SKM-1 treated with dmso at 0.1 percent for 144 hours (cell line): ENCODE measurements at regions not wholly inside any gene's neighbourhood (a gene's known extent, or its start where the extent isn't known, plus 50 kb on each side); places are given as distances from the start of the nearest gene placed in this dataset.

Experiments used
- DNase-seq: peaks from one replicate; lab custom pipeline; 2025; ENCODE audit not compliant: unreplicated experiment; lab: John Stamatoyannopoulos, UW

DNA sequence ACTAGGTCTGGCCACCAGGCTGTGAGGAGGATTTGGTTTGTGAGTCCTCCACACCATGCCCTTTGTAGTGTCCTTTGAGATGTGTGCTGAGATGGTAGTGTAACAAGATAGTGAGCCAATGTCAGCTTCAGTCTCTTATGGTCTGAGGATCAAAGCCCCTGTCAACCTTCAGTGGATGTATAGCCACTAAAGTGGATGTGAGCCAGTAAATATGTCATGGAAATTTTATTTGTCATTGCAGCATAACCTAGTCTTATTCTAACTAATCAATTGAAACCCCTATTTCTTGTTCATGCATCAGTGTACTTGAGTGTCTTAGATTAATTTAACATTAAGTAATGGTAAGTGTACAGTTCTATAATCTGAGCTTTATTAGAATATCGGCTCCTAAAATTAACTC, 51.0 kb upstream of the WAC start:
- no peak for DNase-seq
